Left renal pelvis (tissue), 4 donors: ENCODE measurements at regions not wholly inside any gene's neighbourhood (a gene's known extent, or its start where the extent isn't known, plus 50 kb on each side); places are given as distances from the start of the nearest gene placed in this dataset.
"Not testable (repeated sequence)": the region's sequence is repeated elsewhere in the genome, so short reads cannot be mapped to it uniquely, and the experiment has no call there.

Experiments
- DNase-seq, 4 donors: peaks; one replicate each; pipeline ENCODE4 v3.0.0-alpha.2; 2013; ENCODE audit warnings: low read depth in 4 of 4, low spot score in 3 of 4

DNA sequence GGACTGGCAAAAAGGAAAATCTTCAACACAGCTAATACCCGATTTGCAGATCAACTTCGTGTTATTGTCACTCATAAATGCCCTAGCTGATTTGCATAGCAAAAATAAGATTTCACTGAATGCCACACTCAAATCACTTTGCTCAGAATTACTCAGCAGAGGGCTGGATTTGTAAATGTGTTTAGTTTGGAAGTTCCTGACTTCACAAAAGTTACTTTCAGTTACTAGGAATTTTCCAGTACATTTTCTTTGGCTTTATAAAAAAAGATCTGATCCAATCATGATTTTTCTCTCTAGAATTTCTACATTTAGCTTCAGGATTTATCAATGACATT lies 433.3 kb upstream of the ID2 start:
- no peak for DNase-seq

DNA sequence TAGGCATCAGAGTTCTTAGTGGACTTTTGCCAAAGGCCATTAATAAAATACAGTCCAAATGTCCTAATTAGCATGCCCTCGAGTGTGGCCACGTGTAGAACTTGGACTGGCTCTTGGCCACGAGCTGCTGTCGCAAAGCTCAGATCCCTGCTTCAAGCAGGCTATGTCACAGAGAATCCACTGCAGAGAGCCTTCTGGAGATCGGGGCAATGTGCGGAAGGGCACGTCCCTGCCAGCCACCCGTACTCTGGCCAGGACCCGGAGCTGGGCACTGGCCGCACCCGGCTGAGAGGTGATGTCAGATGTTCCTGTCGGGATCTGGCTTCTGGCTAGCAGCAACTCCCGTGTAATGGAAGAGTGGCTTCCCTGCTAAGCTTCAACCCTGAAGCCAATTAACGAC lies 432.7 kb upstream of the ID2 start:
- no peak for DNase-seq

DNA sequence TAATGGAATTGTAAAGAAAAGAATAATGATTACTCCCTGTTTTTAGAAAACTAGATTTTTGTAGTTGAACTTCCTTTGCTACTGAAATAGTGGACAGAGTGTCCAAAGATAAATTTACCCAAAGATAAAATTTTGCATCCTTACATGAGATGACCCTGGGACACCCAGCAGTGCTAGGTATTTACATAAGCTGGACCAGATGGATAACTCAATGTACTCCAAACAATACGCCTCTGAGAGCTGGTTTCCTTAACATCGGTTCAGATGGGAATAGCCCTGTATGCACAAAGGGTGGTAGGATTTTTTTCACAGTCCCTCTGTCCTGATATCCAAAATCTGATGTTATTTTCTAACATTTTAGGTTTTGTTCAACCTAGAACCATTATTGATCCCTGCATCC lies 432.1 kb upstream of the ID2 start:
- DNase-seq: no peak

DNA sequence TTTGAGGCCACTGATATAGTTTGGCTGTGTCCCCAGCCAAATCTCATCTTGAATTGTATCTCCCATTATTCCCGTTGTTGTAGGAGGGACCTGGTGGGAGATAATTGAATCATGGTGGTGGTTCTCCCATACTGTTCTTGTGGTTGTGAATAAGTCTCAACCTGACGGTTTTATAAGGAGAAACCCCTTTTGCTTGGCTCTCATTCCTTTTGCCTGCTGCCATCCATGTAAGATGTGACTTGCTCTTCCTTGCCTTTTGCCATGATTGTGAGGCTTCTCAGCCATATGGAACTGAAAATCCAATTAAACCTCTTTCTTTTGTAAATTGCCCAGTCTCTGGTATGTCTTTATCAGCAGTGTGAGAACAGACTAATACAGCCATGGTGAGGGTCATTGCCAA lies 431.6 kb upstream of the ID2 start:
- not testable (repeated sequence) for DNase-seq

DNA sequence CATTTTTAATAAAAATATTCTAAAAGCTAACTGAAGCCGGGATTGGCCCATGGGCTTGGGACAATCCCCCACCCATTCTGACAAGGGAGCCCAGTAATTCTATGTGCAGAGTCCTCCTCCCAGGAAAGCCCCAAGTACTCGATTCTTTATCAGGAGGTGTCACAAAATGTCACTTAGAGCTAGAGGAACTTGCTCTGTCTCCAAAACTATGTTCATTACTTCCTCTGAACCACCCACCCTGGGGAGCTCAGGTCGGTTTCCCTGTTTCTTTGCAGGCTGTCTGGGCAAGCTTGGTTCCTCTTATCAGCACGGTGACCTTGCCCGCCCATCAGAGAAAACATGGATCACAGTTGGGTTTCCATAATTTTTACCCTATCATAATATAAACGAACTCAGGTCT lies 430.6 kb upstream of the ID2 start:
- no peak for DNase-seq

DNA sequence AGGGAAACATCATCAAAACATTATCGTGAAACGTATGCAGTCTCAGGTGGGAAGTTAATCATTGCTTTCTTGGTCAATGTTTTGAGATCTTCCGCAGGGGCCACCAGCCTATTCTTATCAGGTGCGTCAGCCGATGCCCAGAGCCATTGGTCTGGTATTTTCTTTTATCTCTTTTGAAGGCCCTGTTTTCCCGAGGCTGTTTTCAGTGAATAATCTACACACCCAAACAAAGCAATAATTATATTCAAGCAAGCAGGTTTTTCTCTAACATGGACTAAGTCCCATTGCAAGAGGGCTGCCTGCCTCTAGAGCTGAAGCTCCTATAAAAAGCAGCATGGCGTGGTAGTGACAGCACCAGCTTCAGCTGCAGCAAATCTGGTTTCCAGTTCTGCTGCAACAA lies 430.0 kb upstream of the ID2 start:
- no peak for DNase-seq

DNA sequence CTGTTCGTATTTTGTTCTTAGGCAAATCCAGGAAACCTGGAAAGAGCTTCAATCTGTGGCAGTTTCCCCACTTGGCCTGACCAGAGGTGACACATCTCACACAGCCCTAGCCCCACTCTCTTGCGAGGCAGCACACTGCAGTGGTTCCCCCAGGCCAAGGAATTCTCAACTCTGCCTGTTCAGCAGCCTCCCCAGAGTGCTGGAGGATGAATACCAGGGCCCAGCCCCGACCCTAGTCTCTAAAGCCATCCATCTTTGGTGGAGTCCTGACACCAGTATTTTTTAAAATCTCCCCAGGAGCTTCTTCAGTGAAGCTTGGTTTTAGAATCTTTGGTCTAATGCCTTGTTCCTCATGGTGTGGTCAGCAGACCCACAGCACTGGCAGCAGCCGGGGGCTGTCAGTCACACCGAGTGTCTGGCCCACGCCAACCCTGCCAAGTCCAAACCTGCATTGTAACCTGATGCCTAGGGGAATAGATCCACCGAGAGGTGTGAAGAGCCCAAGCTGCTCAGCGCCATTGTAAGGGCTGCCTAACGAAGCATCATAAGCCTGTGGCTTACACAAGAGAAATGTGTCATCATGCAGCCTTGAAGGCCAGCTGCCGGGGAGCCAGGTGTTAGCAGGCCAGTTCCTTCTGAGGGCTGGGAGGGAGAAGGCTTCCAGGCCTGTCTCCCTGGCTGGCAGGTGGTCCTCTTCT lies 428.7 kb upstream of the ID2 start:
- no peak for DNase-seq

DNA sequence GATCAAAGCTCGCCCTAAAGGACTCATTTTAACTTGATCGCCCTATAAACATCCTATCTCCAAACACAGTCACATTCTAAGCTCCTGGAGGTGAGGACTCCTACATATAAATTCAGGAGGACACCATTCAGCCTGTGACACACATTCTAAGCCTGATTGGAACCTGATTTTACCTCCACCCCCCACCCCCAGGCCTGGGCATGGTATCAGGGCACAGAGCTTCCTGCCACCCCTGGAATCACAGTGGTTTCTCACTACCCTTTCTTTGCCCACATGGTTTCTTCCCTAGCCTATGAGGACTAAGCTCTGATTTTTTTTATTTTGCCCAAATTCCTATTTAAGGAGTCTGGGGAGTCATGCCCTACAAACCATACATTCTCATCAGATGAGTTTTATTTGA lies 428.1 kb upstream of the ID2 start:
- DNase-seq: no peak

DNA sequence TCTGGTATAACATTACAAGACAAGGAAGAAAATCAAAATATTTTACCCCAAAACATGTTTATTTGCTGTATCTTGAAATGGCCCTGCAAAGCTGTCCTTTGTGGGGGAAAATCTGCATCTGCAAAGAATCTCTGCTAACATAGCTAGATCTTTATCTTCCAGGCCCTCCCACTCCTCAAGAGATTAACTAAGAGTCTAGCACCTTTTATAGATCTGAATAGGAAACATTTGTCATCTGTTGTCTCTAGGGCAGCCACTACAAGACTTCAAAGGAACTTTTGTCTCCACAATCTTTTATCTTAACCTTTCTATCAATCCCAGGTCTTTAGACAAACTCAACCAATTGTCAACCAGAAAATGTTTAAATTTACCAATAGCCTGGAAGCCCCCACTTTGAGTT lies 427.6 kb upstream of the ID2 start:
- not testable (repeated sequence) for DNase-seq

DNA sequence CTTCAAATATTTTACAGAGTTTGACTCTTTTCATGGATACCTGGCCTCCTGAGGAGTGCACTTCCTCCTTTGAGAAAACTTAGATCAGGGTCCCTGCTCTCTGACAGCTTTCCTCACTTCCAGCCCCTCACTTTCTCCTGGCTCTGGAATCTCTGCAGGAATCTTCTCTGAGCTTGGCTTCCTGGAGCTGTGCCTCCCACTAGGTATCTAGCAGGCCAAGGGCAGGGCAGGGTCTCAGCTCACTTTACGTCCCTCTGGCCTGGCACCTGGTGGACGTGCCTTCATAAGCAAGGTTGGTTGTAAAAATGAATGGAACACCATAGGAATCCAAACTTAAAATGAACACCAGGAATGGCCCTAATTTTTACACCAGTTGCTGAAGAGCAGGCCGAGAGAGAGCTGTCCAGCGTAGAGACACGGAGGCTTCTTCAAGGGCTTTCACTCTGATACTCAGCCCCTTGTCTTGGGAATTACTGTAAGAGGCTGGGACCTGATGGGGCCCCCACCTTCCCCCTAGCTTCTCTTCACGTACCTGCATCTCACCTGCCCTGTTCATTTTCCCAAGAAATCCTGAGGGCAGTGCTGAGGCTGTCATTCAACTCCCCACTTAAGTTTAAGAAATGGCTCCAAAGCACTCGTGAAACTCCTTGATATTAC lies 426.9 kb upstream of the ID2 start:
- no peak for DNase-seq

DNA sequence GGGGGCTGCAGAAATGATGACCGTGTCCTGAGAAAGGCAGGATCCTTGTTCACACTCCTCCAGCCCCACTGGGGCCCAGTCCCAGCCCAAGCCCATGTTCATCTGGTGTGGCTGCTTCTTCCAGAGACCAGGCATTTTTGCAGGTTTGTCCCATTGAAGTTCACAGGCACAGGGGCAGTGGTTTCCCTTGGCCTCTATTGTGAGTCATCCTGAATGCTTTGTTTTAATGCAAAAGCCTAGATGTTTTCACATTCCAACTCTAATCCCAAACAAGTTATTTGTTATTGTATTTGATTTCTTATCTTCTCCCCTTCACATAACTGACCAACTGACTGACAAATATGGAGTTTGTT lies 426.4 kb upstream of the ID2 start:
- DNase-seq: no peak

DNA sequence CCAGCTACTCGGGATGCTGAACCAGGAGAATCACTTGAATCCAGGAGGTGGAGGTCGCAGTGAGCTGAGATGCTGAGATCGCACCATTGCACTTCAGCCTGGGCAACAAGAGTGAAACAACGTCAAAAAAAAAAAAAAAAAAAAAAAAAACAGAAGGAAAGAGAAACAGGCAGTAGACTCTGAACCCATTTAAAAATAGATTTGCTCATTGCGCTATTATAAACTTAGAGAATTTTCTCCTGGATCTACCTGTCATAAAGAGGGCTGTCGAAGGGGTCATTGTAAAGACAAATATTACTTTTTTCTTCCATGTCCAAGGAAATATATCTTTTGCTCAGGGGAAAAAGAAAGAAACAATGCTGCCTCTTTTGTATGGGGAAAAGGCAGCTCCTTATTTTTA lies 425.0 kb upstream of the ID2 start:
- no peak for DNase-seq

DNA sequence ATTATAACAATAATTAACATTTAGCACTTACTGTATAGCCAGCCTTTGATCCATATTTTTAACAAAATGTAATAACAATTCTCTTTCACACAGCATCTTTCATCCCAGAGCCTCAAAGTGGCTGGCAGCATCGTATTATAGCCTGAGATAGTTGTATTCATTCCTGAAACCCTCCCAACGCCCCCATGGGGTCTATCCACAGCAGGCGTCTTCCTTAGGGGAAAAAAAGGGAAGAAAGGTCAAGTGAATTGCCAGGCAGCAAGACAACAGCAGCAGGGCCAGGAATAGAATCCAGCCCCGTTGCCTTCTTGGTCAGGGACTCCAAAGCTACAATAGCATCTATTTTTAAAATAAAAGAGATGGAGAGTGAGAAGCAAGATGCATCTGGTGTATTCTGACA lies 424.4 kb upstream of the ID2 start:
- no peak for DNase-seq

DNA sequence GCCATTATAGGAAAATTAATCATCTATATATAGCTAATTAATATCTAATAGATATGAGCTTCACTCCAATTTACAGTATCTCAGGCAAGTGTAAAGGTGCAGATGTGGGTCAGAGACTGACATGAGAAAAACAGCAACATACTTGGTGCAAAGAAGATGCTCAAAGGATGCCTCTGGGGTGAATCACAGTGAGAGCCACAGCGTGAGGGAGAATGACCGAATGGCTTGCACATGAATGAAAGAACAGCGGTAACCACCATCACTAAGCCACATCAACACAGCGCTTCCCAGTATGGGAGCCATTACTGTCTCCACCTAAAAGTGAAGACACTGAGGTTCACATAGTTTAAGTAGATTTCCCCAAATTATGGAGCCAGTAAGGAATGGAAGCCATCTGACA lies 423.4 kb upstream of the ID2 start:
- no peak for DNase-seq

DNA sequence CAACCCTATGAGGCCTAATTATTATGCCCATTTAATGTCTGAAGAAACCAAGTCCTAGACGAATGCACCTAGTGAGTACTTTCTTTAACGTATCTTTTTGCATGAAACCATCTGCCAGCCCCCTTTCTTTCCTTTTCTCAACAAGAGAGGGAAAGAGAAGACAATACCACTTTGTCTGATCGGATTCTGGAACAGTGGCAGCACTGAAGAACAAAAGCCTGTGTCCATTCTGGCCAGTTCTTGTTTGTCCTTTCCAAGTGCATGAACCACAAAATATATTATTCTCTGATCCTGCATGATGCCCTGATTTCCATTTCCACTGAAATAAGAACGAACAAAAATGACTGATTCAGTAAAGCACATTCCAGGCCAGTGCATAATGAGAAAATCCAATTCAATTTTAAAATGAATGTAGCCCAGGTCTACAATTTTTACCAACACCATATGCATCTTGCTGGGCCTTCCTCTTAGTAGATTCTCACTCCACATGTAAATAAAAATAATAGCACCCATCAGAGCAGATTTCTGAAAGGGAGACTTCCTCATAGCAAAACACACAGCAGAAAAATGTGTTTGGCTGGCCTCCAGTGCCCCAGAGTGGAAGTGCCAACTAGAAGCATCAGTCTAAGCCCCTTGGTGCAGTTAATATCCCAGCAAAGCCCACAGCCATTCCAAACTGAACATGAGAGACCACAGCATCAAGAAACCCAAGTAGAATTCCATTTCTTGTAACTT lies 422.6 kb upstream of the ID2 start:
- no peak for DNase-seq

DNA sequence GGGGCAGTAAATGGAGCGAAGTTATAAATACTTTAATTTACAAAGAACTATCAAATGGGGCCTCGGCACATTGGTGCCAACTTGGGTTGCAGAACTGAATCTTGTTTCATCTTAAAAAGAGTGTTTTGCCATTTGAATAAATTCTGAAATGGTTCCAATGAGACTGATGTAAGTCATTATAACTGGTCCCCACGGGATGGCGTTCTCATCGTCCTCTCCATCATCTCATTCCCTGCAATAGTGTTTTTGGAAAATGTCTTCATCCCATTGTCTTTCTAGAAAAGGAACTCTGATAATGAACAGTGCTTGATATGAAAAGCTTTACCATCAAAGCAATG lies 422.0 kb upstream of the ID2 start:
- no peak for DNase-seq

DNA sequence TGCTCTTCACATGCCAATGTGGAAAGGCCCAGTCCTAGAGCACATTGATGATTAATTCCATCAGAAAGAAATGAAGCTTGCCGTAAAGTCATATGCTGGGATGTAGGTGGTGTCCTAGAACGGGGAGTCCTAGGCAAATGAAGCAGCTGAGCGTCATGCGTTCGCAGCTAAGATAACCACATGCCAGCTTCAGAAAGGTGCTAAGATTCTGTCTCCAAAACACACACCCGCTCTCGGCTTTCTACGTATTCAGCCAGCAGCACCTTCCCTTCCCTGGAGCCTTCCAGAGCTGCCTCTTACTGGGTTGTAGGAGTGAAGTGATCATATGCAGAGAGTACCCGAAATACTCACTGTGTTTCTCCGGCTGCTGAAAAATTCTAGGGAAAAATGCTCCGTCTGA lies 421.6 kb upstream of the ID2 start:
- DNase-seq: no peak

DNA sequence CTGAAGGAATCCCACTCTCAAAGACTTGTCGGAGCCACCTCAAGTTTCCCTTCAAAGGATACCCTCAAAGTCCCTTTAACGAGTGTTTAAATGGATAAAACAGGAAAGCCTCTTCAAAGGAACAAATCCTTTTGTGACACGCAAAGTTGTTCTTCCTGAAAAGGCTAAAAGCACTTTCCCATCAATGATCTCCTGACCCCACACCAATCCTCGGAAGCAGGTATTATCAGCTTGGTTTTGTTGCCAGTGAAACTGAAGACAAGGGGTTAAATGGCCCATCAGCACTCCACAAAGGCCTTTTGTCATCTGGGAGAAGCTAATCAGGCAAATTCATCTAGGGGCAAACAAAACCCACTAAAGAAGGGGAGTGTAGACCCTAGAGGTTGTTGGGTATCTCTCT lies 418.0 kb upstream of the ID2 start:
- DNase-seq: no peak

DNA sequence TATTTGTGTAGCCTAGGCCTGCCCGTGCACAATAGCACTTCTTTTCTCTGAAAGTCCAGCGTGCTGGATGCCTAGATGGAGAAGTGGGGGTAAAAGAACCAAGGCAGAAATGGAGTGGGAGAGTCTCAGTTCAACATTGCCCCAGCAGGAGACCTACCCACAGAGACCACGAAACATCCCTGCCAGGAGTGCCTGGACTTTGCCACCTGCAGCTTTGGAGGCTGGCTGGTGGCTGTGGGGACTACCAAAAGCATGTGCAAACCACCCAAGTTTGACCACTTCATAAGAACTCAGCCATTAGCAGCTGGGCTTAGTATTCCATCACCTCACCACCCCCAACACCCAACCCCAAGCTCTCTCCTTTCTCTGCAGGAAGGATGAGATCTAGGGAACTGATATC lies 416.9 kb upstream of the ID2 start:
- no peak for DNase-seq

DNA sequence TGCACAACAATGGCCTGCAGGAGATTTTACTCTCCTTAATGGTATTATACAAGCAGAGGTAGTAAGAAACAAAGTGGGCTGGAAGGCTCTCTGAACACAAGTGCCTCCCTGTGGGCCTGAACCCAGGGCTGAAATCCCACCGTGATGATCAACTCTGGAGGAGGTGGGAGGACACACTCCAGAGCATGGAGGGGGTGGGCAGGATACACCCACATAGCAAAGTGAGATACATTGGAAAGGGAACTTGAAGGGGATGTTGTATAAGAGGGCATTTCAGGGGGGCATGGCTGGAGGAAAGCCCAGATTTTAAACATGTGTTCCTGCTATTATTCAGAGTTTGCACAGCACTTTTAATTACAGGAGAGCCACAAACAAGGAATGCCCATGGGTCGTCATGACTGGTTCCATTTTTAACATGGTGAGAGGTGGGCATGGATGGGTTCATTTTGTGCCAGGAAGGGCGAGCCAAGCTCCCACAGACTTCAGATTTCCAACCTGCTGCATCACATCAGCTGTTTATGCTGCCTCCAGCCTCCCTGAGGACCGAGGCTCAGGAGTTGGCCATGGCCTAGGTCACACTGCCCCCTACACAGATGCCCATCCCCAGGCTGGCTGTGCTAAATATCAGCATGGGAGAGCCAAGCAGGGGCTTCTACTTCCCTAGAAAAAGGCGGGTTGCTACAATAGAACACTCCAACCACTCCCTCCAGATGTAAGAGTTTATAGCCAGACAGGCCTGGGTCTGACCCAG lies 416.2 kb upstream of the ID2 start:
- DNase-seq: no peak

DNA sequence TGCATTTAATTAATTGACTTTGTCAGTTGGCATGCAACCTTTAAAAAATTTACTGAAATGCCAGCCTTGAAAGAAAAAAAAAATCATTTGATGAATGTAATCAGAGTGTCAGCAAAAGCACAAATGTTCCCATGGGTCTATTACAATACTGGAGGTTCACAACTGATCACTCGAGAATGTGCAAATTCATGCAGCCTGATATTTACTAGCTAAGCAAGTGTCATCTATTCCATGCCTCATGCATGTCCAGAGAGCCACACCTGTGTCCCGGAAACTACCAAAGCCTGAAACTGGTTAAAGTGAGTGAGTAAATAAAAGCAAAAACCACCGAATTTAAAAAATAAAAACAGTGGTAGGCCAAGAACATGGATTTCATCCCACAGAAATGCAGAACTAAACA lies 415.3 kb upstream of the ID2 start:
- no peak for DNase-seq

DNA sequence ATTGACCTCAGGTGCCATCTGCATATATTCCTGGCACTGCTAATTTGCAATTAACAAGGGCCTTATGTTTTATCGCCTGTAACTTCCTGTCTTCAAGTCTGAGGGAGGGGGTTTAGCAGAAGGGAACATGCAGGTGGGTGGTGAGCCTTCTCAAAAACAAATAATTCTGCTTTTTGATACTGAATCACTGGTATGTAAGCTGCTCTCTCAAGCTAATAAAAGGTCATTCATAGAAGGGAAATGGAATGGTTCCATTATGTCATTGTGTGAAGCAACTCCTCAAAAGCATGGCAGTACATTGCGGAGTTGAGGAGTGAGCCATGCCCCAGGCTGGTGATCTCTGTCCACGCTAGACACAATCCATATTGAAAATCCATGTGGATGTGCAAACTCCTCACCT lies 414.8 kb upstream of the ID2 start:
- no peak for DNase-seq
